ENCODE measurements at regions not wholly inside any gene's neighbourhood (a gene's known extent, or its start where the extent isn't known, plus 50 kb on each side); places are given as distances from the start of the nearest gene placed in this dataset.

DNA sequence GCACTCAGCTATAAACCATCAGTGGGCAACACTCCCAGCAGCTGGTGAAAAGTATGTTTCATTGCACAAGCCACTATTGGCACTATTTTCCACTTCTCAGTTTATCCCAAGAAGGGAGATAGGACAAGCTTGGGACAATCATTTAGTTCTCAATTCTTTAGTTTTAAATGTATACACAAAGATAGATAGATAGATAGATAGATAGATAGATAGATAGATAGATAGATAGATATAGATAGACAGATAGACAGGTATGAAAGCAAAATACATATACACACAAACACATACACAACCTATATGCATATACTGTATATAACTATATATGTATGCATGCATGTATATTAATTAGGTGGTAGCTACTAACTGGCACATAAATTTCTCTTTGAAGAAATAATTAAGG, 411.6 kb upstream of the KCND2 start (continued):
- TF ChIP-seq, protein P1, sequence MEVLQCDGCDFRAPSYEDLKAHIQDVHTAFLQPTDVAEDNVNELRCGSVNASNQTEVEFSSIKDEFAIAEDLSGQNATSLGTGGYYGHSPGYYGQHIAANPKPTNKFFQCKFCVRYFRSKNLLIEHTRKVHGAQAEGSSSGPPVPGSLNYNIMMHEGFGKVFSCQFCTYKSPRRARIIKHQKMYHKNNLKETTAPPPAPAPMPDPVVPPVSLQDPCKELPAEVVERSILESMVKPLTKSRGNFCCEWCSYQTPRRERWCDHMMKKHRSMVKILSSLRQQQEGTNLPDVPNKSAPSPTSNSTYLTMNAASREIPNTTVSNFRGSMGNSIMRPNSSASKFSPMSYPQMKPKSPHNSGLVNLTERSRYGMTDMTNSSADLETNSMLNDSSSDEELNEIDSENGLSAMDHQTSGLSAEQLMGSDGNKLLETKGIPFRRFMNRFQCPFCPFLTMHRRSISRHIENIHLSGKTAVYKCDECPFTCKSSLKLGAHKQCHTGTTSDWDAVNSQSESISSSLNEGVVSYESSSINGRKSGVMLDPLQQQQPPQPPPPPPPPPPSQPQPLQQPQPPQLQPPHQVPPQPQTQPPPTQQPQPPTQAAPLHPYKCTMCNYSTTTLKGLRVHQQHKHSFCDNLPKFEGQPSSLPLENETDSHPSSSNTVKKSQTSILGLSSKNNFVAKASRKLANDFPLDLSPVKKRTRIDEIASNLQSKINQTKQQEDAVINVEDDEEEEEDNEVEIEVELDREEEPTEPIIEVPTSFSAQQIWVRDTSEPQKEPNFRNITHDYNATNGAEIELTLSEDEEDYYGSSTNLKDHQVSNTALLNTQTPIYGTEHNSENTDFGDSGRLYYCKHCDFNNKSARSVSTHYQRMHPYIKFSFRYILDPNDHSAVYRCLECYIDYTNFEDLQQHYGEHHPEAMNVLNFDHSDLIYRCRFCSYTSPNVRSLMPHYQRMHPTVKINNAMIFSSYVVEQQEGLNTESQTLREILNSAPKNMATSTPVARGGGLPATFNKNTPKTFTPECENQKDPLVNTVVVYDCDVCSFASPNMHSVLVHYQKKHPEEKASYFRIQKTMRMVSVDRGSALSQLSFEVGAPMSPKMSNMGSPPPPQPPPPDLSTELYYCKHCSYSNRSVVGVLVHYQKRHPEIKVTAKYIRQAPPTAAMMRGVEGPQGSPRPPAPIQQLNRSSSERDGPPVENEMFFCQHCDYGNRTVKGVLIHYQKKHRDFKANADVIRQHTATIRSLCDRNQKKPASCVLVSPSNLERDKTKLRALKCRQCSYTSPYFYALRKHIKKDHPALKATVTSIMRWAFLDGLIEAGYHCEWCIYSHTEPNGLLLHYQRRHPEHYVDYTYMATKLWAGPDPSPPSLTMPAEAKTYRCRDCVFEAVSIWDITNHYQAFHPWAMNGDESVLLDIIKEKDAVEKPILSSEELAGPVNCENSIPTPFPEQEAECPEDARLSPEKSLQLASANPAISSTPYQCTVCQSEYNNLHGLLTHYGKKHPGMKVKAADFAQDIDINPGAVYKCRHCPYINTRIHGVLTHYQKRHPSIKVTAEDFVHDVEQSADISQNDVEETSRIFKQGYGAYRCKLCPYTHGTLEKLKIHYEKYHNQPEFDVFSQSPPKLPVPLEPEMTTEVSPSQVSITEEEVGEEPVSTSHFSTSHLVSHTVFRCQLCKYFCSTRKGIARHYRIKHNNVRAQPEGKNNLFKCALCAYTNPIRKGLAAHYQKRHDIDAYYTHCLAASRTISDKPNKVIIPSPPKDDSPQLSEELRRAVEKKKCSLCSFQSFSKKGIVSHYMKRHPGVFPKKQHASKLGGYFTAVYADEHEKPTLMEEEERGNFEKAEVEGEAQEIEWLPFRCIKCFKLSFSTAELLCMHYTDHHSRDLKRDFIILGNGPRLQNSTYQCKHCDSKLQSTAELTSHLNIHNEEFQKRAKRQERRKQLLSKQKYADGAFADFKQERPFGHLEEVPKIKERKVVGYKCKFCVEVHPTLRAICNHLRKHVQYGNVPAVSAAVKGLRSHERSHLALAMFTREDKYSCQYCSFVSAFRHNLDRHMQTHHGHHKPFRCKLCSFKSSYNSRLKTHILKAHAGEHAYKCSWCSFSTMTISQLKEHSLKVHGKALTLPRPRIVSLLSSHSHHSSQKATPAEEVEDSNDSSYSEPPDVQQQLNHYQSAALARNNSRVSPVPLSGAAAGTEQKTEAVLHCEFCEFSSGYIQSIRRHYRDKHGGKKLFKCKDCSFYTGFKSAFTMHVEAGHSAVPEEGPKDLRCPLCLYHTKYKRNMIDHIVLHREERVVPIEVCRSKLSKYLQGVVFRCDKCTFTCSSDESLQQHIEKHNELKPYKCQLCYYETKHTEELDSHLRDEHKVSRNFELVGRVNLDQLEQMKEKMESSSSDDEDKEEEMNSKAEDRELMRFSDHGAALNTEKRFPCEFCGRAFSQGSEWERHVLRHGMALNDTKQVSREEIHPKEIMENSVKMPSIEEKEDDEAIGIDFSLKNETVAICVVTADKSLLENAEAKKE (CRISPR knock-in tag; IDR thresholded peaks at IDR 0.05) = no peak

DNA sequence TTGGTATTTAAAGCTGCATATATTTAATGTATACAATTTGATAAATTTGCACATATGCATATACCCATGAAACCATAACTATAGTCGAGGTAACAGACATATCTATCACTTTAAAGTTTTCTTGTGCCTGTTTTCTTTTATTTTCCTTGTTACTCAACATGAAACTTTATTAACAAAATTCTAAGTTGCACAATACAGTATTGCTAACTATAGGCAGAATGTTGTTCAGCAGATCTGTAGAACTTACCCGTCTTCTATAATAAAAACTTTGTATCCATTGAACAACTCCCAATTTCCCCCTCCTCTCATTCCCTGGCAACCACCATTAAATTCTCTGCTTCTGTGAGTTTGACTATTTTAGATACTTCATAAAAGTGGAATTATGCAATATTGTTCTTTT, 404.6 kb upstream of the KCND2 start:
- Histone ChIP-seq H3K4me3 (no peak overlapping the region), H3F3A (replicated peaks; ENCODE audit: low read depth) (no peaks in the 10 kb centered on the region), H3K27ac (ENCODE audit: low read depth) (no peak overlapping the region), H3K79me2 (replicated peaks; ENCODE audit: insufficient read depth) (no peaks in the 10 kb centered on the region), H3K4me1 (ENCODE audit: insufficient read depth) (no peaks in the 10 kb centered on the region), H3K9me2 (ENCODE audit: insufficient read depth) (0 out of 2 replicates have a peak, but pooled peaks cover 3% of the 10 kb centered on the region), H2AFZ (no peak overlapping the region), H3K4me2 (no peak overlapping the region), H3K27me3 (ENCODE audit: insufficient read depth) (no peaks in the 10 kb centered on the region), H4K20me1 (replicated peaks; ENCODE audit: insufficient read depth) (no peaks in the 10 kb centered on the region), H3K36me3 (ENCODE audit: insufficient read depth) (no peaks in the 10 kb centered on the region)
- H3K4me1 Mint-ChIP-seq = no peaks in the 10 kb centered on the region
- H3K27me3 Mint-ChIP-seq (ENCODE audit: insufficient read depth, low read depth, poor library complexity) = no peaks in the 10 kb centered on the region
- no peak overlapping the region for H3K4me3 Mint-ChIP-seq
- DNase-seq (ENCODE audit: low spot score) (no peak), ATAC-seq (no peak)
- H3K36me3 Mint-ChIP-seq (ENCODE audit: low read depth) = peaks cover 6% of the 10 kb centered on the region; the same call in 2 of the 3 replicates
- H3K27ac Mint-ChIP-seq = no peak overlapping the region
- peaks cover 7% of the 10 kb centered on the region; the same call in 2 of the 3 replicates for H3K9me3 Mint-ChIP-seq
- TF ChIP-seq STAT1 (IDR thresholded peaks at IDR 0.05; ENCODE audit: unreplicated experiment) (no peak), NANOG (IDR thresholded peaks at IDR 0.05; ENCODE audit: borderline replicate concordance) (no peak), CREB1 (CRISPR knock-in tag; IDR thresholded peaks at IDR 0.05; ENCODE audit: low read depth) (no peak), EZH2 (IDR thresholded peaks at IDR 0.05; ENCODE audit: low read depth, unreplicated experiment) (no peak), EZH2phosphoT487 (IDR thresholded peaks at IDR 0.05; ENCODE audit: unreplicated experiment) (no peak)
- TF ChIP-seq, protein P1 (CRISPR knock-in tag; IDR thresholded peaks at IDR 0.05) = no peak
- TF ChIP-seq, protein P2, sequence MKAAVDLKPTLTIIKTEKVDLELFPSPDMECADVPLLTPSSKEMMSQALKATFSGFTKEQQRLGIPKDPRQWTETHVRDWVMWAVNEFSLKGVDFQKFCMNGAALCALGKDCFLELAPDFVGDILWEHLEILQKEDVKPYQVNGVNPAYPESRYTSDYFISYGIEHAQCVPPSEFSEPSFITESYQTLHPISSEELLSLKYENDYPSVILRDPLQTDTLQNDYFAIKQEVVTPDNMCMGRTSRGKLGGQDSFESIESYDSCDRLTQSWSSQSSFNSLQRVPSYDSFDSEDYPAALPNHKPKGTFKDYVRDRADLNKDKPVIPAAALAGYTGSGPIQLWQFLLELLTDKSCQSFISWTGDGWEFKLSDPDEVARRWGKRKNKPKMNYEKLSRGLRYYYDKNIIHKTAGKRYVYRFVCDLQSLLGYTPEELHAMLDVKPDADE (IDR thresholded peaks at IDR 0.05) = no peak

Measured in GM23338 (cell line).